Mammary epithelial cell (primary cell): ENCODE measurements at regions not wholly inside any gene's neighbourhood (a gene's known extent, or its start where the extent isn't known, plus 50 kb on each side); places are given as distances from the start of the nearest gene placed in this dataset.

Experiments
- CTCF ChIP-seq, 2 donors: IDR thresholded peaks in 1 of 2; conservative IDR thresholded peaks in 1 of 2; 2 replicates each; pipeline ENCODE4 v1.5.1; 2011 to 2012; ENCODE audit warnings: inconsistent platforms in 2 of 2, low read length in 2 of 2, mild to moderate bottlenecking in 2 of 2, control low read depth in 1 of 2, low read depth in 1 of 2; ENCODE audit not compliant: insufficient read depth in 1 of 2; ENCODE audit errors: extremely low read depth in 1 of 2
- EZH2 ChIP-seq: IDR thresholded peaks from 2 replicates; pipeline ENCODE4 v1.6.1; 2012; ENCODE audit warnings: low read length, inconsistent platforms, borderline replicate concordance

GRCh38 chr7:155166673-155167370, 96.7 kb downstream of the HTR5A start:
- TF ChIP-seq CTCF (conservative IDR thresholded peaks at IDR 0.05 in 1 of 2, IDR thresholded peaks at IDR 0.05 in 1 of 2; ENCODE audit: extremely low read depth in 1 of 2, insufficient read depth in 1 of 2, low read depth in 1 of 2, low read length in 2 of 2) (no peak), EZH2 (no peak)
